Fibroblast of the conjunctiva (primary cell): ENCODE measurements at regions not wholly inside any gene's neighbourhood (a gene's known extent, or its start where the extent isn't known, plus 50 kb on each side); places are given as distances from the start of the nearest gene placed in this dataset.

ENCODE experiments used
- DNase-seq: peaks from one replicate; pipeline ENCODE4 v3.0.0-alpha.2; 2010; ENCODE audit warnings: low read depth

- no peak for DNase-seq
Measured at GRCh38 chr21:26653430-26653829, 80.3 kb upstream of the CYYR1 start.

- no peak for DNase-seq
Measured at GRCh38 chr21:26652854-26653253, 79.8 kb upstream of the CYYR1 start.

- DNase-seq = no peak
Measured at GRCh38 chr21:26641062-26641461, 68.0 kb upstream of the CYYR1 start.

- DNase-seq = no peak
Measured at GRCh38 chr21:26637201-26637745, 64.2 kb upstream of the CYYR1 start.

- no peak for DNase-seq
Measured at GRCh38 chr21:26635681-26636080, 62.6 kb upstream of the CYYR1 start.

- no peak for DNase-seq
Measured at GRCh38 chr21:26632691-26633090, 59.6 kb upstream of the CYYR1 start.

GRCh38 chr21:26626187-26626586 lies 53.1 kb upstream of the CYYR1 start:
- no peak for DNase-seq

- DNase-seq = no peak
Measured at GRCh38 chr21:26624983-26625519, 52.0 kb upstream of the CYYR1 start.
